Fibroblast of the conjunctiva (primary cell): ENCODE measurements at regions not wholly inside any gene's neighbourhood (a gene's known extent, or its start where the extent isn't known, plus 50 kb on each side); places are given as distances from the start of the nearest gene placed in this dataset.
A peak's percentile ranks its signal among the peaks of the same experiment; 100 is the strongest.

Experiments
- DNase-seq: peaks from one replicate; pipeline ENCODE4 v3.0.0-alpha.2; 2010; ENCODE audit warnings: low read depth

- no peak for DNase-seq
Observed at GRCh38 chr6:14187406-14187805, 69.8 kb downstream of the CD83 start.

- DNase-seq: no peak
Observed at GRCh38 chr6:14189074-14189473, 71.5 kb downstream of the CD83 start.

GRCh38 chr6:14190191-14190928, 72.8 kb downstream of the CD83 start:
- DNase-seq: no peak

GRCh38 chr6:14190929-14191224, 73.3 kb downstream of the CD83 start:
- DNase-seq: no peak

GRCh38 chr6:14191761-14192160, 74.2 kb downstream of the CD83 start:
- no peak for DNase-seq

- no peak for DNase-seq
Observed at GRCh38 chr6:14192216-14192788, 74.7 kb downstream of the CD83 start.

GRCh38 chr6:14193524-14193923, 76.0 kb downstream of the CD83 start:
- no peak for DNase-seq

- DNase-seq: no peak
Observed at GRCh38 chr6:14194483-14194882, 76.9 kb downstream of the CD83 start.

GRCh38 chr6:14194976-14195375, 77.4 kb downstream of the CD83 start:
- no peak for DNase-seq

GRCh38 chr6:14196026-14196425, 78.5 kb downstream of the CD83 start:
- no peak for DNase-seq

- DNase-seq: no peak
Observed at GRCh38 chr6:14197118-14197517, 79.5 kb downstream of the CD83 start.

GRCh38 chr6:14200047-14200446, 82.5 kb downstream of the CD83 start:
- DNase-seq: peak; percentile 41

GRCh38 chr6:14202947-14203346, 85.4 kb downstream of the CD83 start:
- no peak for DNase-seq

- no peak for DNase-seq
Observed at GRCh38 chr6:14206391-14206790, 88.8 kb downstream of the CD83 start.

GRCh38 chr6:14207448-14207847, 89.9 kb downstream of the CD83 start:
- DNase-seq: no peak

- no peak for DNase-seq
Observed at GRCh38 chr6:14209000-14209399, 91.4 kb downstream of the CD83 start.

- no peak for DNase-seq
Observed at GRCh38 chr6:14210077-14210476, 92.5 kb downstream of the CD83 start.

GRCh38 chr6:14210663-14211561, 93.3 kb downstream of the CD83 start:
- DNase-seq: peak; percentile 70

GRCh38 chr6:14211562-14211942, 94.0 kb downstream of the CD83 start:
- no peak for DNase-seq

GRCh38 chr6:14212020-14212419, 94.4 kb downstream of the CD83 start:
- no peak for DNase-seq

GRCh38 chr6:14212632-14213031, 95.1 kb downstream of the CD83 start:
- DNase-seq: no peak

GRCh38 chr6:14216946-14217684, 99.5 kb downstream of the CD83 start:
- DNase-seq: no peak
